A673 (cell line): ENCODE measurements at regions not wholly inside any gene's neighbourhood (a gene's known extent, or its start where the extent isn't known, plus 50 kb on each side); places are given as distances from the start of the nearest gene placed in this dataset.

ENCODE experiments used
- EZH2 ChIP-seq: fragments of 200-600 bp; sonication (generic); IDR thresholded peaks from 2 replicates; pipeline ENCODE4 v1.6.1; 2017; ENCODE audit warnings: borderline replicate concordance, low read depth, mild to moderate bottlenecking, mixed read lengths, antibody characterized with exemption, low read length; ENCODE audit not compliant: poor library complexity, severe bottlenecking
- TF ChIP-seq, protein P1 (sequence below): fragments of 300-800, 200-600 bp; sonication (generic); conservative IDR thresholded peaks from 2 replicates; pipeline ENCODE4 v1.5.1; 2017; ENCODE audit warnings: low read depth, mild to moderate bottlenecking, antibody characterized with exemption, low read length, moderate library complexity, mixed read lengths

DNA sequence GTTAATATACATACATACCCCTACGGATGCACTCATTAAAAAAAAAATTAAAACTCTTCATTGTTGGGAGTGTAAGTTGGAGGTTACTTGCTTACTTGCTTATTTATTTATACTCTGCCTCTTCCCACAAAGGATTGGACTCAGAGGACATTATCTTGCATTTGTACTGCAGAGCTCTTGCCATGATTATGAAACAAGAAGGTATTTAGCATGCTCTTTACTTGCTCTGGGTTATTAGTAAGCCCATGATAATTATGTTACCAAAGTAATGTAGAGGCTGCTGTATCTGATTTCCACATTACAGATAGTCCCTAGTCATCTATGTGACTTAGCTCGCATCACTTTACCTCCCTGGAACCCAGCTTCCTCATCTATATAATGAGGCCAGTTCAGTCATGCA, 355.1 kb upstream of the PTBP2 start:
- TF ChIP-seq, protein P1, sequence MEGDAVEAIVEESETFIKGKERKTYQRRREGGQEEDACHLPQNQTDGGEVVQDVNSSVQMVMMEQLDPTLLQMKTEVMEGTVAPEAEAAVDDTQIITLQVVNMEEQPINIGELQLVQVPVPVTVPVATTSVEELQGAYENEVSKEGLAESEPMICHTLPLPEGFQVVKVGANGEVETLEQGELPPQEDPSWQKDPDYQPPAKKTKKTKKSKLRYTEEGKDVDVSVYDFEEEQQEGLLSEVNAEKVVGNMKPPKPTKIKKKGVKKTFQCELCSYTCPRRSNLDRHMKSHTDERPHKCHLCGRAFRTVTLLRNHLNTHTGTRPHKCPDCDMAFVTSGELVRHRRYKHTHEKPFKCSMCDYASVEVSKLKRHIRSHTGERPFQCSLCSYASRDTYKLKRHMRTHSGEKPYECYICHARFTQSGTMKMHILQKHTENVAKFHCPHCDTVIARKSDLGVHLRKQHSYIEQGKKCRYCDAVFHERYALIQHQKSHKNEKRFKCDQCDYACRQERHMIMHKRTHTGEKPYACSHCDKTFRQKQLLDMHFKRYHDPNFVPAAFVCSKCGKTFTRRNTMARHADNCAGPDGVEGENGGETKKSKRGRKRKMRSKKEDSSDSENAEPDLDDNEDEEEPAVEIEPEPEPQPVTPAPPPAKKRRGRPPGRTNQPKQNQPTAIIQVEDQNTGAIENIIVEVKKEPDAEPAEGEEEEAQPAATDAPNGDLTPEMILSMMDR: no peak
- TF ChIP-seq EZH2: no peak
